ENCODE measurements at regions not wholly inside any gene's neighbourhood (a gene's known extent, or its start where the extent isn't known, plus 50 kb on each side); places are given as distances from the start of the nearest gene placed in this dataset.

DNA sequence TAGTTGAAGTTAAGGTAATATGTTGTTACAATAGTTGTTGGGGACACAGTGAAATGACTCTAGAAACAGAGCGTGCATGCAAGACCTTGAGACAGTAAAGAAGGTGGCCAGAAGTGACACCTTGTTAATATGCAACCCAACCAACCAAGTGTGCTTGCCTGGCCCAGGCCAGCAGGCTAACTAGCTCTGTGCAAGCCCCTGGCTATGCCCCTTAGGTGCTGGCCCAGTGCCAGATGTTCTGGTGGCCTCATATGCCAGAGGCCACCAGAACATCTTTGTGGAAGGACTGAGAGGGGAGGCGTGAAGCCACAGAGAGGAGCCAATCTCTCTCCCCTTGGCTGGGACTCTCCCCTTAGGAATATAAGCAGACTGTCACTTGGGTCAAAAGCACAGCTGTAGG, 111.2 kb upstream of the JUN start:
- TF ChIP-seq GABPA (IDR thresholded peaks at IDR 0.05; ENCODE audit: low read depth) (no peak), POLR2AphosphoS5 (IDR thresholded peaks at IDR 0.05; ENCODE audit: low read depth) (no peak), SPI1 (IDR thresholded peaks at IDR 0.05; ENCODE audit: borderline replicate concordance, low read depth) (no peak)
- TF ChIP-seq, protein P1, sequence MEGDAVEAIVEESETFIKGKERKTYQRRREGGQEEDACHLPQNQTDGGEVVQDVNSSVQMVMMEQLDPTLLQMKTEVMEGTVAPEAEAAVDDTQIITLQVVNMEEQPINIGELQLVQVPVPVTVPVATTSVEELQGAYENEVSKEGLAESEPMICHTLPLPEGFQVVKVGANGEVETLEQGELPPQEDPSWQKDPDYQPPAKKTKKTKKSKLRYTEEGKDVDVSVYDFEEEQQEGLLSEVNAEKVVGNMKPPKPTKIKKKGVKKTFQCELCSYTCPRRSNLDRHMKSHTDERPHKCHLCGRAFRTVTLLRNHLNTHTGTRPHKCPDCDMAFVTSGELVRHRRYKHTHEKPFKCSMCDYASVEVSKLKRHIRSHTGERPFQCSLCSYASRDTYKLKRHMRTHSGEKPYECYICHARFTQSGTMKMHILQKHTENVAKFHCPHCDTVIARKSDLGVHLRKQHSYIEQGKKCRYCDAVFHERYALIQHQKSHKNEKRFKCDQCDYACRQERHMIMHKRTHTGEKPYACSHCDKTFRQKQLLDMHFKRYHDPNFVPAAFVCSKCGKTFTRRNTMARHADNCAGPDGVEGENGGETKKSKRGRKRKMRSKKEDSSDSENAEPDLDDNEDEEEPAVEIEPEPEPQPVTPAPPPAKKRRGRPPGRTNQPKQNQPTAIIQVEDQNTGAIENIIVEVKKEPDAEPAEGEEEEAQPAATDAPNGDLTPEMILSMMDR (IDR thresholded peaks at IDR 0.05; ENCODE audit: insufficient read depth, low read length), result no peak
- TF ChIP-seq, protein P2, sequence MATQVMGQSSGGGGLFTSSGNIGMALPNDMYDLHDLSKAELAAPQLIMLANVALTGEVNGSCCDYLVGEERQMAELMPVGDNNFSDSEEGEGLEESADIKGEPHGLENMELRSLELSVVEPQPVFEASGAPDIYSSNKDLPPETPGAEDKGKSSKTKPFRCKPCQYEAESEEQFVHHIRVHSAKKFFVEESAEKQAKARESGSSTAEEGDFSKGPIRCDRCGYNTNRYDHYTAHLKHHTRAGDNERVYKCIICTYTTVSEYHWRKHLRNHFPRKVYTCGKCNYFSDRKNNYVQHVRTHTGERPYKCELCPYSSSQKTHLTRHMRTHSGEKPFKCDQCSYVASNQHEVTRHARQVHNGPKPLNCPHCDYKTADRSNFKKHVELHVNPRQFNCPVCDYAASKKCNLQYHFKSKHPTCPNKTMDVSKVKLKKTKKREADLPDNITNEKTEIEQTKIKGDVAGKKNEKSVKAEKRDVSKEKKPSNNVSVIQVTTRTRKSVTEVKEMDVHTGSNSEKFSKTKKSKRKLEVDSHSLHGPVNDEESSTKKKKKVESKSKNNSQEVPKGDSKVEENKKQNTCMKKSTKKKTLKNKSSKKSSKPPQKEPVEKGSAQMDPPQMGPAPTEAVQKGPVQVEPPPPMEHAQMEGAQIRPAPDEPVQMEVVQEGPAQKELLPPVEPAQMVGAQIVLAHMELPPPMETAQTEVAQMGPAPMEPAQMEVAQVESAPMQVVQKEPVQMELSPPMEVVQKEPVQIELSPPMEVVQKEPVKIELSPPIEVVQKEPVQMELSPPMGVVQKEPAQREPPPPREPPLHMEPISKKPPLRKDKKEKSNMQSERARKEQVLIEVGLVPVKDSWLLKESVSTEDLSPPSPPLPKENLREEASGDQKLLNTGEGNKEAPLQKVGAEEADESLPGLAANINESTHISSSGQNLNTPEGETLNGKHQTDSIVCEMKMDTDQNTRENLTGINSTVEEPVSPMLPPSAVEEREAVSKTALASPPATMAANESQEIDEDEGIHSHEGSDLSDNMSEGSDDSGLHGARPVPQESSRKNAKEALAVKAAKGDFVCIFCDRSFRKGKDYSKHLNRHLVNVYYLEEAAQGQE (IDR thresholded peaks at IDR 0.05; ENCODE audit: insufficient replicate concordance, low read depth), result no peak
- Histone ChIP-seq H3K27ac (replicated peaks) (peak overlapping the region; percentile 53), H3K27me3 (ENCODE audit: insufficient read depth, poor library complexity, severe bottlenecking) (no peaks in the 10 kb centered on the region), H3K4me3 (replicated peaks; ENCODE audit: insufficient read depth, low read length) (no peak overlapping the region)
- no peak for DNase-seq (ENCODE audit: low read depth in 1 of 2, low spot score in 1 of 2)

DNA sequence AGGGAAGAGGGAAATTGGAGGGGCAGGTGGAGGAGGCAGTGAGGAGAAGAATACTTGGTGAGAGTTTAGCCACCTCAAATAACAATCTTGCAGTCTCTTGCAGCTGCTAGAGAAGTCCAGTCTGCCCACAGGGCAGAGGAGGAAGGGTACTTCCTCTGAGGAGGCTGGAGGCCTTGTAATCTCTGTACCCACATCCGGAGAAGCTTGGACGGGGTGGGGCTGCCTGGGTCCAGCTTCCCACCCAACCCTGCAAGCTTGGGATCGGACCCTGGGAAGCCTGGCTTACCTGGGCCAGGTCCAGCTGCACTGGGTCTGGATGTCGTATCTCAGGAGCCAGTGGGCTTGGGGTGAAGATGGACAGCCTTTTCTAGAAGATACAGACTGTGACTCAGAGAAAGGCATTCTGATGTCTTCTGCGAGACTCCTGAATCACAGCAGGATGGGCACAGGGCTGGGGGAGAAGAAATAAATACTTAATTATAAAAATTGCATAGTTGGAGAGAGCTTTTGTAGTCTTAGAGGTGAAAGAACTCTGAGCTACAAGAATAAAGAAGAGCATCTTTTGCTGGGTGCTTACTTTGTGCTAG, 111.8 kb upstream of the JUN start:
- Histone ChIP-seq H3K4me3 (replicated peaks; ENCODE audit: insufficient read depth, low read length) (no peak overlapping the region), H3K27me3 (ENCODE audit: insufficient read depth, poor library complexity, severe bottlenecking) (no peaks in the 10 kb centered on the region), H3K27ac (replicated peaks) (peak overlapping the region; percentile 53)
- no peak for TF ChIP-seq GABPA (IDR thresholded peaks at IDR 0.05; ENCODE audit: low read depth)
- peak; percentile 63; the same call in 1 of the 2 replicates for TF ChIP-seq SPI1 (IDR thresholded peaks at IDR 0.05; ENCODE audit: borderline replicate concordance, low read depth)
- TF ChIP-seq POLR2AphosphoS5 (IDR thresholded peaks at IDR 0.05; ENCODE audit: low read depth), result peak; percentile 32; the same call in 1 of the 2 replicates
- DNase-seq (ENCODE audit: low read depth in 1 of 2, low spot score in 1 of 2), result peak in 1 of 2 experiments; percentile 60

DNA sequence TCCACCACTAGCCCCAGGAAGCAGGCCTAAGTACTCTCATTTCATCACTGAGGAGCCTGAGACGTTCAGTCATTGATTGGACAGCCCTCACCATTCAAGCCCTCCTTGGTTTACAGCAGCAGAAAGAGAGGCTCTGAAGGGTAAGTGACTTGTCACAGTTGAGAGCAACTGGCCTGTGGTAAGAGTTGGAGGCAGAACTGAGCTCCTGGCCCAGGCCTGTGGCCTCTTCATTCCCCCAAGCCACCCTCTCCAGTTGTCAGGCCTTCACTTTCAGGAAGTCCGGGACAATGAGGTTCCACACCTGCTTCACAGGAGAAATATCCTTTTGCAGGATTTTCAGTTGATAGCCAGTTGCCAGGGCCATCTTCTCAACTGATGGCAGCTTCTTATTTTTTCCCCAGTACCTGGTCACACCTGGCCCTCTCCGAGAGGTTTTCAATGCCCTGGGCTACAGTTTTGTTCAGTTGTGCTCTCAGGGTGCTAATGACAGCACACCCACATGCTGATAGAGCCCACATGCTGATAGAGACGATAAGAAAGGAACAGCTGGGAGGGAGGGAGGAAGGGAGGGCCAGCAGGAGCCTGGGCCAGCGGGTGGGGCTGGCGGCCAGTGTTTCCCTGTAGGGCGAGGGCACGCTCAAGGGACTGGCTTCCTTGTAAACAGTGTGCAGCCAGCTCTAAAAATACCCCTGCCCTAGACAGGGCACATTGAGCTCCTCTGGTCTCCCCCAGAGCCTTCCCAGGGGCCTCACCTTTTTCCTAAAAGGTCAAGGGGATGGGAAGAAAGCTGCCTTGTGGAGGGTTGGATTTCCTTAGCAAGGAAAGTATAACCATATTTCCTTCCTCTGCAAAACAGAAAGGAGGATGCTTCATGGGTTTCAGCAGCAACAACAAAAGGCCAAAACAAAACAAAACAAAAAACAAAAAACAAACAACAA, 112.7 kb upstream of the JUN start:
- TF ChIP-seq POLR2AphosphoS5 (IDR thresholded peaks at IDR 0.05; ENCODE audit: low read depth) (peak; percentile 62; the same call in 1 of the 2 replicates), GABPA (IDR thresholded peaks at IDR 0.05; ENCODE audit: low read depth) (no peak)
- TF ChIP-seq, protein P1 (IDR thresholded peaks at IDR 0.05; ENCODE audit: insufficient read depth, low read length), result no peak
- H3K27ac ChIP-seq (replicated peaks), result peak overlapping the region; percentile 53
- DNase-seq (ENCODE audit: low read depth in 1 of 2, low spot score in 1 of 2), result peak in 1 of 2 experiments; percentile 55

DNA sequence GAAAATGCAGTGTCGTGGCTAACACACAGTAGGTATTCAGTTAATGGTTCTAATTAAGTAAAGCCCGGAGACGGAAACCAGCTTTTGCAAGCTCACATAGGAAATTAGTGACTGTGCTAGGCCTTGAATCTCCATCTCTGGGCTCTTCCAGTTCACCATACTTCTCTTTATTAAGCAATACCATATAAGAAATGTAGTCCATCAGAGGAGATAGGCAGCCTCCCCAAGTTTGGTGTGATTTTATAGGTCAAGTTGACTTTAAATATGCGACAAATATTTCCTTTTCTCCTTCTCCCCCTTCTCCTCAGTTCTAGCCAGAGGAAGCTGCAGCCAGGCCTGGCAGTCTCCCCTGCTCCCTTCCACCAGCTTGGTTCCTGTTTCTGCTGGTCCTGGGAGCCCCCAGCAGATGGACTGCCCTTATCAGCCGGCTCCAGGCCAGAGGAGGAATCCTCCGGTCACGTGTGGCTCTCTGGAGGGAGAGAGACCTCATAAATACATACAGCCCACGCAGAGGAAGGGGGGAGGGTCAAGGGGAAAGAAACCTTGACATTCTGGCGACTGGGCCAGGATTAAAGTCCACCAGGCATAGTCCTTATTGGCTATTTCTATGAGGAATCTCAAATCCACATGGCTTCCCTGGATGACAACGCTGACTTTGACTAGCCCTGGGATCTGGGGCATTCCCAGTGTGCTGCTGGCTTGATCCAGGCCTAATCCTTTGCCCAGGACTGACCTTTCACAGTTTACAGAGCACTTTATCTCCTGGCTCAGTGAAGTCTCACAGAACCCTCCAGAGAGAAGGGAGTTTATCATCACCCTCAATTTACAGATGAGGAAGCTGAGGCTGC, 115.1 kb upstream of the JUN start:
- TF ChIP-seq POLR2AphosphoS5 (IDR thresholded peaks at IDR 0.05; ENCODE audit: low read depth), result peak; percentile 83
- TF ChIP-seq GABPA (IDR thresholded peaks at IDR 0.05; ENCODE audit: low read depth), result no peak
- peak overlapping the region; percentile 35 for H3K27ac ChIP-seq (replicated peaks)
- no peaks in the 10 kb centered on the region for H3K27me3 ChIP-seq (ENCODE audit: insufficient read depth, poor library complexity, severe bottlenecking)
- peak; percentile 55 to 83 for DNase-seq (ENCODE audit: low read depth in 1 of 2, low spot score in 1 of 2)
- H3K4me3 ChIP-seq (replicated peaks; ENCODE audit: insufficient read depth, low read length), result no peak overlapping the region

More for the DNA sequence above, 112.7 kb upstream of the JUN start:
- Histone ChIP-seq H3K27me3 (ENCODE audit: insufficient read depth, poor library complexity, severe bottlenecking) (no peaks in the 10 kb centered on the region), H3K4me3 (replicated peaks; ENCODE audit: insufficient read depth, low read length) (no peak overlapping the region)

All from HL-60 (cell line).